SK-N-SH (cell line): ENCODE measurements at regions not wholly inside any gene's neighbourhood (a gene's known extent, or its start where the extent isn't known, plus 50 kb on each side); places are given as distances from the start of the nearest gene placed in this dataset.

Experiments used
- CTCF ChIA-PET: fragments of 300-600, 350-600 bp; formaldehyde crosslinking; extraction: SDS; loops from one replicate; lab custom pipeline; 2021; lab: Yijun Ruan, JAX
- POLR2A ChIA-PET: fragments of 350-600 bp; sonication (Branson Sonifier 250); formaldehyde crosslinking; extraction: SDS; loops from one replicate; lab custom pipeline; 2020; ENCODE audit warnings: antibody characterized with exemption, inconsistent platforms; lab: Yijun Ruan, JAX
- DNase-seq: peaks from one replicate; pipeline ENCODE4 v3.0.0; 2012
- H2AFZ ChIP-seq: fragments of 200-600 bp; sonication (generic); 2 replicates; pipeline ENCODE4 v1.8.1; 2016; ENCODE audit warnings: antibody characterized with exemption, mild to moderate bottlenecking, low read depth
- H3F3A ChIP-seq: fragments of 200-600 bp; sonication (generic); replicated peaks from 2 replicates; pipeline ENCODE3; 2016; ENCODE audit warnings: antibody characterized with exemption, mild to moderate bottlenecking; ENCODE audit not compliant: insufficient read depth
- H3K27ac ChIP-seq, 2 experiments: fragments of 200-500 bp in 1 of 2; fragments of 200-600 bp in 1 of 2; sonication (Bioruptor generic) in 1 of 2; sonication (generic), shearing (Covaris generic) in 1 of 2; 2 replicates each; pipeline versions ENCODE4 v1.5.1 to v1.6.1; 2014 to 2016; ENCODE audit warnings: low read depth in 2 of 2, inconsistent platforms in 1 of 2, low read length in 1 of 2, mild to moderate bottlenecking in 1 of 2, mixed read lengths in 1 of 2
- H3K27me3 ChIP-seq: fragments of 200-600 bp; sonication (generic), shearing (Covaris generic); 2 replicates; pipeline ENCODE4 v1.6.1; 2016; ENCODE audit warnings: mixed run types; ENCODE audit not compliant: insufficient read depth
- H3K36me3 ChIP-seq, 2 experiments: fragments of 200-500 bp in 1 of 2; fragments of 200-600 bp in 1 of 2; sonication (Bioruptor generic) in 1 of 2; sonication (generic) in 1 of 2; replicated peaks in 1 of 2; 2 replicates each; pipeline versions ENCODE3 to v1.5.1; 2014 to 2016; ENCODE audit warnings: low read length in 1 of 2, mild to moderate bottlenecking in 1 of 2; ENCODE audit not compliant: insufficient read depth in 2 of 2, control insufficient read depth in 1 of 2
- H3K4me1 ChIP-seq, 2 experiments: fragments of 200-500 bp in 1 of 2; fragments of 200-600 bp in 1 of 2; sonication (Bioruptor generic) in 1 of 2; sonication (generic), shearing (Covaris generic) in 1 of 2; 2 replicates each; pipeline versions ENCODE4 v1.5.1 to v1.6.1; 2014 to 2016; ENCODE audit warnings: low read depth in 1 of 2, low read length in 1 of 2, mixed run types in 1 of 2; ENCODE audit not compliant: insufficient read depth in 2 of 2, control insufficient read depth in 1 of 2
- H3K4me2 ChIP-seq: fragments of 200-600 bp; sonication (generic), shearing (Covaris generic); 2 replicates; pipeline ENCODE4 v1.6.1; 2017; ENCODE audit warnings: mixed run types
- H3K4me3 ChIP-seq, 2 experiments: fragments of 200-500 bp in 1 of 2; fragments of 200-600 bp in 1 of 2; sonication (Bioruptor generic) in 1 of 2; sonication (generic), shearing (Covaris generic) in 1 of 2; 2 replicates each; pipeline versions ENCODE4 v1.5.1 to v1.8.1; 2014 to 2016; ENCODE audit warnings: low read depth in 2 of 2, inconsistent platforms in 1 of 2, low read length in 1 of 2, mild to moderate bottlenecking in 1 of 2, mixed read lengths in 1 of 2, moderate library complexity in 1 of 2
- H3K79me2 ChIP-seq: fragments of 200-600 bp; sonication (generic); 2 replicates; pipeline ENCODE4 v1.8.1; 2017; ENCODE audit warnings: mild to moderate bottlenecking; ENCODE audit not compliant: insufficient read depth
- H3K9ac ChIP-seq: fragments of 200-600 bp; sonication (generic); 2 replicates; pipeline ENCODE4 v1.6.1; 2017; ENCODE audit warnings: mixed run types
- H3K9me2 ChIP-seq: fragments of 200-600 bp; sonication (generic); 2 replicates; pipeline ENCODE4 v1.6.1; 2017; ENCODE audit warnings: mixed run types
- H3K9me3 ChIP-seq: fragments of 200-600 bp; sonication (generic); 2 replicates; pipeline ENCODE4 v1.6.1; 2017; ENCODE audit warnings: mixed run types, mild to moderate bottlenecking, moderate library complexity
- H4K20me1 ChIP-seq: fragments of 200-600 bp; sonication (generic); 2 replicates; pipeline ENCODE4 v1.6.1; 2017; ENCODE audit warnings: mild to moderate bottlenecking, mixed run types; ENCODE audit not compliant: insufficient read depth
- ELF1 ChIP-seq: IDR thresholded peaks from 2 replicates; pipeline ENCODE4 v1.4.0; 2012
- EZH2phosphoT487 ChIP-seq: fragments of 200-600 bp; sonication (generic); IDR thresholded peaks from 2 replicates; pipeline ENCODE4 v1.6.1; 2017; ENCODE audit warnings: low read depth, mixed run types, mild to moderate bottlenecking, antibody characterized with exemption, moderate library complexity, borderline replicate concordance
- FOSL2 ChIP-seq: IDR thresholded peaks from 2 replicates; pipeline ENCODE4 v1.4.0; 2012; ENCODE audit warnings: low read depth, mild to moderate bottlenecking, moderate library complexity, borderline replicate concordance
- FOXM1 ChIP-seq: IDR thresholded peaks from 2 replicates; pipeline ENCODE4 v1.4.0; 2012; ENCODE audit warnings: low read depth, mild to moderate bottlenecking
- GABPA ChIP-seq: IDR thresholded peaks from 2 replicates; pipeline ENCODE4 v1.4.0; 2012; ENCODE audit warnings: low read depth, mild to moderate bottlenecking
- JUND ChIP-seq: IDR thresholded peaks from 2 replicates; pipeline ENCODE4 v1.4.0; 2012
- MEF2A ChIP-seq: IDR thresholded peaks from 2 replicates; pipeline ENCODE4 v1.4.0; 2012; ENCODE audit warnings: low read depth, borderline replicate concordance
- NFIC ChIP-seq: IDR thresholded peaks from 2 replicates; pipeline ENCODE4 v1.4.0; 2012; ENCODE audit warnings: borderline replicate concordance
- NRF1 ChIP-seq: IDR thresholded peaks from 2 replicates; pipeline ENCODE4 v1.6.1; 2012; ENCODE audit warnings: low read depth, mild to moderate bottlenecking, low read length
- PBX3 ChIP-seq: IDR thresholded peaks from 2 replicates; pipeline ENCODE4; 2012
- POLR2AphosphoS5 ChIP-seq: IDR thresholded peaks from 2 replicates; pipeline ENCODE4 v1.6.1; 2012; ENCODE audit warnings: low read depth, low read length
- RXRA ChIP-seq: IDR thresholded peaks from 2 replicates; pipeline ENCODE4 v1.4.0; 2012; ENCODE audit warnings: low read depth, mild to moderate bottlenecking, borderline replicate concordance
- SIN3A ChIP-seq: IDR thresholded peaks from 2 replicates; pipeline ENCODE4 v1.6.1; 2012; ENCODE audit warnings: low read depth, mild to moderate bottlenecking, low read length, moderate library complexity, borderline replicate concordance
- TAF1 ChIP-seq: IDR thresholded peaks from 2 replicates; pipeline ENCODE4 v1.6.1; 2012; ENCODE audit warnings: low read depth, mild to moderate bottlenecking, low read length, moderate library complexity, borderline replicate concordance
- TCF12 ChIP-seq: IDR thresholded peaks from 2 replicates; pipeline ENCODE4 v1.4.0; 2012
- USF2 ChIP-seq: fragments of 150-350 bp; IDR thresholded peaks from 2 replicates; pipeline ENCODE4 v1.6.1; 2017; ENCODE audit warnings: antibody characterized with exemption, low read length, low read depth, borderline replicate concordance
- YY1 ChIP-seq: IDR thresholded peaks from 2 replicates; pipeline ENCODE4 v1.4.0; 2012; ENCODE audit warnings: low read depth, mild to moderate bottlenecking
- WGBS: methylation state at CpG from one replicate; pipeline ENCODE4 v1.1.6; 2017; ENCODE audit warnings: low lambda C conversion rate; 5-methylcytosine and 5-hydroxymethylcytosine counted together
- TF ChIP-seq, protein P1 (sequence below): IDR thresholded peaks from 2 replicates; pipeline ENCODE4 v1.4.0; 2012; ENCODE audit warnings: low read depth, borderline replicate concordance
- TF ChIP-seq, protein P2 (sequence below): fragments of 200-600 bp; sonication (generic); IDR thresholded peaks from 2 replicates; pipeline ENCODE4 v1.6.1; 2017; ENCODE audit warnings: antibody characterized with exemption, mild to moderate bottlenecking, moderate library complexity

- Histone ChIP-seq H3K4me2 (no peak overlapping the region), H3F3A (no peaks in the 10 kb centered on the region), H3K79me2 (no peaks in the 10 kb centered on the region), H3K27me3 (no peaks in the 10 kb centered on the region), H3K9me3 (no peaks in the 10 kb centered on the region), H3K9me2 (no peaks in the 10 kb centered on the region), H3K4me1 (no peaks in the 10 kb centered on the region), H3K27ac (no peak overlapping the region), H4K20me1 (no peaks in the 10 kb centered on the region), H2AFZ (no peak overlapping the region), H3K36me3 (no peaks in the 10 kb centered on the region), H3K9ac (no peak overlapping the region), H3K4me3 (no peak overlapping the region)
- POLR2A ChIA-PET: no interaction called here
- TF ChIP-seq SIN3A: no peak
- CTCF ChIA-PET: no interaction called here
- 13% methylated on average over 5 of the region's 5 CpGs for WGBS
- DNase-seq: no peak
Observed at GRCh38 chr2:125837611-125838010, 818.3 kb upstream of the GYPC start.

DNA sequence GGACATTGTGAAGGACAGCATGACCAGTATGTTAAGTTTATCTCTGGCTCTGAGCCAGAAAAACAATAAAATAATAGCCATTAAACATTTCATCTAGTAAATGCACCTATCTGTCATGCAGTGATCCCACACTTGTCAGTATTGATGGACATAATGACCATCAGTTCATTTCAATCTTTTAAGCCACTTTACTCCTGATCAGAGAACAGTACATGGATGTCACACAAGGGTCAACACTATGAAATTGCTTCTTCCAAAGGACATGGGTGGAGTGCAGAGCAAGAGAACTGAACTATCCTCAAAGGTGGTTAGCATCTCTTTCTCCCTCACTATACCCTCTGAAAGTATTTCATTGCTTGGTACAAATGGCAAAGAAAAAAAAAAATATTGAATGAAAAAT lies 816.0 kb upstream of the GYPC start:
- Histone ChIP-seq H3K4me1 (no peaks in the 10 kb centered on the region), H3K79me2 (no peaks in the 10 kb centered on the region), H3K27me3 (no peaks in the 10 kb centered on the region), H3K9ac (no peak overlapping the region), H3K27ac (no peak overlapping the region), H3K9me2 (no peaks in the 10 kb centered on the region), H3K36me3 (no peaks in the 10 kb centered on the region), H3K4me3 (no peak overlapping the region), H3F3A (no peaks in the 10 kb centered on the region), H3K9me3 (no peaks in the 10 kb centered on the region), H4K20me1 (no peaks in the 10 kb centered on the region), H3K4me2 (no peak overlapping the region), H2AFZ (no peak overlapping the region)
- ChIA-PET CTCF (no interaction called here), POLR2A (no interaction called here)
- DNase-seq: no peak
- TF ChIP-seq PBX3: no peak
- TF ChIP-seq NRF1: no peak
- no peak for TF ChIP-seq GABPA
- TF ChIP-seq FOXM1: no peak
- TF ChIP-seq NFIC: no peak
- TF ChIP-seq POLR2AphosphoS5: no peak
- TF ChIP-seq, protein P1, sequence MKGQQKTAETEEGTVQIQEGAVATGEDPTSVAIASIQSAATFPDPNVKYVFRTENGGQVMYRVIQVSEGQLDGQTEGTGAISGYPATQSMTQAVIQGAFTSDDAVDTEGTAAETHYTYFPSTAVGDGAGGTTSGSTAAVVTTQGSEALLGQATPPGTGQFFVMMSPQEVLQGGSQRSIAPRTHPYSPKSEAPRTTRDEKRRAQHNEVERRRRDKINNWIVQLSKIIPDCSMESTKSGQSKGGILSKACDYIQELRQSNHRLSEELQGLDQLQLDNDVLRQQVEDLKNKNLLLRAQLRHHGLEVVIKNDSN: no peak
- TF ChIP-seq, protein P2, sequence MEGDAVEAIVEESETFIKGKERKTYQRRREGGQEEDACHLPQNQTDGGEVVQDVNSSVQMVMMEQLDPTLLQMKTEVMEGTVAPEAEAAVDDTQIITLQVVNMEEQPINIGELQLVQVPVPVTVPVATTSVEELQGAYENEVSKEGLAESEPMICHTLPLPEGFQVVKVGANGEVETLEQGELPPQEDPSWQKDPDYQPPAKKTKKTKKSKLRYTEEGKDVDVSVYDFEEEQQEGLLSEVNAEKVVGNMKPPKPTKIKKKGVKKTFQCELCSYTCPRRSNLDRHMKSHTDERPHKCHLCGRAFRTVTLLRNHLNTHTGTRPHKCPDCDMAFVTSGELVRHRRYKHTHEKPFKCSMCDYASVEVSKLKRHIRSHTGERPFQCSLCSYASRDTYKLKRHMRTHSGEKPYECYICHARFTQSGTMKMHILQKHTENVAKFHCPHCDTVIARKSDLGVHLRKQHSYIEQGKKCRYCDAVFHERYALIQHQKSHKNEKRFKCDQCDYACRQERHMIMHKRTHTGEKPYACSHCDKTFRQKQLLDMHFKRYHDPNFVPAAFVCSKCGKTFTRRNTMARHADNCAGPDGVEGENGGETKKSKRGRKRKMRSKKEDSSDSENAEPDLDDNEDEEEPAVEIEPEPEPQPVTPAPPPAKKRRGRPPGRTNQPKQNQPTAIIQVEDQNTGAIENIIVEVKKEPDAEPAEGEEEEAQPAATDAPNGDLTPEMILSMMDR: no peak
- TF ChIP-seq ELF1: no peak
- no peak for TF ChIP-seq JUND
- TF ChIP-seq RXRA: no peak
- TF ChIP-seq EZH2phosphoT487: no peak
- TF ChIP-seq USF2: no peak
- TF ChIP-seq MEF2A: no peak
- no peak for TF ChIP-seq FOSL2
- TF ChIP-seq TAF1: no peak
- no peak for TF ChIP-seq TCF12
- TF ChIP-seq YY1: no peak
